H9 (cell line): ENCODE measurements at regions not wholly inside any gene's neighbourhood (a gene's known extent, or its start where the extent isn't known, plus 50 kb on each side); places are given as distances from the start of the nearest gene placed in this dataset.

Source experiments
- DNase-seq: peaks from one replicate; pipeline ENCODE4 v3.0.0-alpha.2; 2017
- H2AFZ ChIP-seq: one replicate; pipeline ENCODE4 v1.6.1; 2013; ENCODE audit warnings: mild to moderate bottlenecking, low read length, control low read depth, moderate library complexity
- H2AK5ac ChIP-seq: 2 replicates; pipeline ENCODE4 v1.6.1; 2013; ENCODE audit warnings: low read length, control low read depth, mixed read lengths; ENCODE audit not compliant: insufficient read length
- H2BK120ac ChIP-seq: one replicate; pipeline ENCODE4 v1.6.1; 2013; ENCODE audit warnings: low read depth, mild to moderate bottlenecking, low read length, control low read depth, inconsistent platforms; ENCODE audit not compliant: poor library complexity, severe bottlenecking
- H2BK12ac ChIP-seq: 2 replicates; pipeline ENCODE4 v1.6.1; 2013; ENCODE audit warnings: low read length, control low read depth, mixed read lengths, low read depth; ENCODE audit not compliant: insufficient read length
- H2BK15ac ChIP-seq: 2 replicates; pipeline ENCODE4 v1.6.1; 2013; ENCODE audit warnings: low read depth, low read length, control low read depth
- H2BK20ac ChIP-seq: one replicate; pipeline ENCODE4 v1.6.1; 2013; ENCODE audit warnings: low read depth, mild to moderate bottlenecking, low read length, control low read depth, inconsistent platforms; ENCODE audit not compliant: poor library complexity, severe bottlenecking
- H2BK5ac ChIP-seq: 2 replicates; pipeline ENCODE4 v1.6.1; 2013; ENCODE audit warnings: low read length, control low read depth, mixed read lengths; ENCODE audit not compliant: insufficient read length
- H3K14ac ChIP-seq: 2 replicates; pipeline ENCODE4 v1.6.1; 2013; ENCODE audit warnings: low read length, control low read depth; ENCODE audit not compliant: insufficient read depth
- H3K18ac ChIP-seq: 2 replicates; pipeline ENCODE4 v1.6.1; 2013; ENCODE audit warnings: low read depth, mild to moderate bottlenecking, mixed read lengths, low read length, control low read depth; ENCODE audit not compliant: insufficient read length
- H3K23ac ChIP-seq: 2 replicates; pipeline ENCODE4 v1.6.1; 2013; ENCODE audit warnings: low read length, control low read depth, mixed read lengths, low read depth; ENCODE audit not compliant: insufficient read length
- H3K23me2 ChIP-seq: 2 replicates; pipeline ENCODE4 v1.6.1; 2013; ENCODE audit warnings: low read depth, mild to moderate bottlenecking, mixed read lengths, low read length, control low read depth; ENCODE audit not compliant: insufficient read length, poor library complexity, severe bottlenecking
- H3K27ac ChIP-seq: 2 replicates; pipeline ENCODE4 v1.5.1; 2013; ENCODE audit warnings: low read length, control low read depth, mixed read lengths, low read depth; ENCODE audit not compliant: insufficient read length
- H3K27me3 ChIP-seq: 2 replicates; pipeline ENCODE4 v1.6.1; 2013; ENCODE audit warnings: low read length, control low read depth, inconsistent platforms; ENCODE audit not compliant: insufficient read depth
- H3K4ac ChIP-seq: 2 replicates; pipeline ENCODE4 v1.6.1; 2013; ENCODE audit warnings: low read depth, mild to moderate bottlenecking, control low read depth, inconsistent platforms, low read length, moderate library complexity
- H3K4me1 ChIP-seq: 2 replicates; pipeline ENCODE4 v1.6.1; 2013; ENCODE audit warnings: low read length, control low read depth, inconsistent platforms; ENCODE audit not compliant: insufficient read depth
- H3K4me2 ChIP-seq: 2 replicates; pipeline ENCODE4 v1.6.1; 2013; ENCODE audit warnings: low read length, control low read depth, mixed read lengths; ENCODE audit not compliant: insufficient read length, insufficient read depth
- H3K56ac ChIP-seq: 2 replicates; pipeline ENCODE4 v1.6.1; 2013; ENCODE audit warnings: low read depth, mild to moderate bottlenecking, mixed read lengths, low read length, control low read depth; ENCODE audit not compliant: insufficient read length
- H3K79me1 ChIP-seq: 2 replicates; pipeline ENCODE4 v1.6.1; 2013; ENCODE audit warnings: low read depth, mild to moderate bottlenecking, moderate library complexity, low read length, control low read depth, inconsistent platforms; ENCODE audit not compliant: insufficient read depth, poor library complexity, severe bottlenecking
- H3K79me2 ChIP-seq: 2 replicates; pipeline ENCODE4 v1.6.1; 2013; ENCODE audit warnings: low read length, control low read depth, inconsistent platforms; ENCODE audit not compliant: insufficient read depth
- H3K9ac ChIP-seq: 2 replicates; pipeline ENCODE4 v1.6.1; 2013; ENCODE audit warnings: low read length, control low read depth, mixed read lengths; ENCODE audit not compliant: insufficient read length; ENCODE audit errors: extremely low read depth
- H3K9me3 ChIP-seq: one replicate; pipeline ENCODE4 v1.6.1; 2013; ENCODE audit warnings: low read depth, low read length, inconsistent platforms; ENCODE audit not compliant: control insufficient read depth
- H3T11ph ChIP-seq: one replicate; pipeline ENCODE4 v1.6.1; 2013; ENCODE audit warnings: mild to moderate bottlenecking, low read length, control low read depth, inconsistent platforms
- H4K20me1 ChIP-seq: one replicate; pipeline ENCODE4 v1.6.1; 2013; ENCODE audit not compliant: control insufficient read depth, insufficient read length, insufficient read depth
- H4K5ac ChIP-seq: 2 replicates; pipeline ENCODE4 v1.6.1; 2013; ENCODE audit warnings: low read depth, mild to moderate bottlenecking, mixed read lengths, low read length, control low read depth; ENCODE audit not compliant: insufficient read length
- H4K8ac ChIP-seq: replicated peaks from 2 replicates; pipeline ENCODE4 v1.6.1; 2013; ENCODE audit warnings: low read length, control low read depth, mixed read lengths, low read depth; ENCODE audit not compliant: insufficient read length
- H4K91ac ChIP-seq: 2 replicates; pipeline ENCODE4 v1.6.1; 2013; ENCODE audit warnings: low read depth, mild to moderate bottlenecking, moderate library complexity, mixed read lengths, low read length, control low read depth; ENCODE audit not compliant: insufficient read length
- H3K27ac Mint-ChIP-seq, 3 experiments: 2 replicates in 2 of 3; 3 replicates in 1 of 3; pipeline ENCODE4 v1.8.0; 2020 to 2021; ENCODE audit warnings: mixed read lengths in 3 of 3, mild to moderate bottlenecking in 1 of 3, moderate library complexity in 1 of 3
- H3K27me3 Mint-ChIP-seq: 2 replicates; pipeline ENCODE4 v1.8.0; 2021; ENCODE audit warnings: low read depth, mild to moderate bottlenecking, moderate library complexity, mixed read lengths
- H3K36me3 Mint-ChIP-seq, 3 experiments: 2 replicates in 2 of 3; 3 replicates in 1 of 3; pipeline ENCODE4 v1.8.0; 2020 to 2021; ENCODE audit warnings: low read depth in 3 of 3, mixed read lengths in 3 of 3; ENCODE audit not compliant: insufficient read depth in 1 of 3
- H3K4me1 Mint-ChIP-seq, 2 experiments: 2 replicates each; pipeline ENCODE4 v1.8.0; 2020; ENCODE audit warnings: mixed read lengths in 2 of 2
- H3K4me3 Mint-ChIP-seq, 2 experiments: 2 replicates in 1 of 2; 3 replicates in 1 of 2; pipeline ENCODE4 v1.8.0; 2020 to 2021; ENCODE audit warnings: mild to moderate bottlenecking in 2 of 2, mixed read lengths in 2 of 2, moderate library complexity in 1 of 2
- H3K9me3 Mint-ChIP-seq, 2 experiments: 2 replicates in 1 of 2; 3 replicates in 1 of 2; pipeline ENCODE4 v1.8.0; 2020; ENCODE audit warnings: mild to moderate bottlenecking in 2 of 2, mixed read lengths in 2 of 2, moderate library complexity in 1 of 2
- WGBS: extraction: QIAGEN DNeasy Blood & Tissue Kit; methylation state at CpG from one replicate; pipeline ENCODE4 v1.1.7; 2013; ENCODE audit warnings: missing lambda C conversion rate, low lambda C conversion rate, mixed read lengths; ENCODE audit not compliant: insufficient read length; ENCODE audit errors: extremely low coverage; 5-methylcytosine and 5-hydroxymethylcytosine counted together
- TF ChIP-seq, protein P1 (sequence below): fragments of 200-600 bp; sonication (generic); conservative IDR thresholded peaks from 3 replicates; pipeline ENCODE4 v1.8.0; 2021; ENCODE audit warnings: antibody characterized with exemption, mild to moderate bottlenecking

DNA sequence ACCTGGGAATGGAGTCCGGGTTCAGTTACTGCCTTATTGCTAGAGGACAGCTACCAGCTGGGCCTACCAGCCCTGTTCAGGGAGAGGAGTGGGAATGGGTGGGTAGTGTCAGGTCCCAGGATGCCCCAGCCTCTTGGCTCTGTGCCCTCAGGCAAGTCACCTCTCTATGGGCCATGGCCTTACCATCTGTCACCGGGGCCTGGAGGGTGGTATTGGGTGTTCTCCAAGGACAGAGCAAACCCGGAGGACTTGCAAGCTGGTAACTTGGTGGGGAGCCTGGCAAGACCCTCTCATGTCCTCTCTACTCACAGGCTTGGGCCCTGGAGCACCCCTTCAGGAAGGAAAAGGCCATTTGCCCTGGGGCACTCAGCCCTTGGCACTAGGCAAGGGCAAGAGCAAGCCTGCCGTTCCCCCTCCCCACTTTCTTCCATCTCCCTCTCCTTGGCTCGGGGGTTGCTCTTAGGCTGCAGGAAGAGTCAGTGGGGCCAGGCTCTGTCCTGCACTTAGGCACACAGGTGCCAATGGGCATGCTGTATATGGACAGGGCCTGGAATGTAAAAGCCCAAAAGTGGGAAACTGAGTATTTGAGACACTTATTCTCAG lies 170.0 kb upstream of the ZNF267 start:
- Histone ChIP-seq H3K27me3 (no peaks in the 10 kb centered on the region), H2BK120ac (no peak overlapping the region), H2BK15ac (no peak overlapping the region), H3T11ph (no peak overlapping the region), H4K91ac (no peak overlapping the region), H3K9ac (no peak overlapping the region), H2AFZ (no peak overlapping the region), H3K56ac (no peak overlapping the region), H2BK5ac (no peak overlapping the region), H3K18ac (no peak overlapping the region), H3K27ac (no peak overlapping the region), H3K14ac (no peak overlapping the region), H3K4me2 (no peak overlapping the region), H4K5ac (no peak overlapping the region), H2BK20ac (no peak overlapping the region), H3K79me1 (peaks cover 3% of the 10 kb centered on the region), H4K8ac (no peak overlapping the region), H4K20me1 (no peaks in the 10 kb centered on the region), H3K79me2 (peaks cover 6% of the 10 kb centered on the region; the same call in 1 of the 2 replicates), H2AK5ac (no peak overlapping the region), H3K4me1 (no peaks in the 10 kb centered on the region), H3K23me2 (peaks cover 4% of the 10 kb centered on the region), H3K9me3 (no peaks in the 10 kb centered on the region), H2BK12ac (no peak overlapping the region), H3K4ac (no peak overlapping the region), H3K23ac (no peak overlapping the region)
- Mint-ChIP-seq H3K9me3 (no peaks in the 10 kb centered on the region; a peak in 1 of 5 replicates), H3K36me3 (peaks cover 42 to 59% (median 57%) of the 10 kb centered on the region in 3 experiments), H3K27me3 (0 out of 2 replicates have a peak, but pooled peaks cover 4% of the 10 kb centered on the region), H3K4me3 (no peak overlapping the region), H3K27ac (no peak overlapping the region), H3K4me1 (peaks cover 9% of the 10 kb centered on the region in 2 experiments)
- DNase-seq, result no peak
- no CpG with 5 or more reads among the region's 5 CpGs for WGBS
- TF ChIP-seq, protein P1, sequence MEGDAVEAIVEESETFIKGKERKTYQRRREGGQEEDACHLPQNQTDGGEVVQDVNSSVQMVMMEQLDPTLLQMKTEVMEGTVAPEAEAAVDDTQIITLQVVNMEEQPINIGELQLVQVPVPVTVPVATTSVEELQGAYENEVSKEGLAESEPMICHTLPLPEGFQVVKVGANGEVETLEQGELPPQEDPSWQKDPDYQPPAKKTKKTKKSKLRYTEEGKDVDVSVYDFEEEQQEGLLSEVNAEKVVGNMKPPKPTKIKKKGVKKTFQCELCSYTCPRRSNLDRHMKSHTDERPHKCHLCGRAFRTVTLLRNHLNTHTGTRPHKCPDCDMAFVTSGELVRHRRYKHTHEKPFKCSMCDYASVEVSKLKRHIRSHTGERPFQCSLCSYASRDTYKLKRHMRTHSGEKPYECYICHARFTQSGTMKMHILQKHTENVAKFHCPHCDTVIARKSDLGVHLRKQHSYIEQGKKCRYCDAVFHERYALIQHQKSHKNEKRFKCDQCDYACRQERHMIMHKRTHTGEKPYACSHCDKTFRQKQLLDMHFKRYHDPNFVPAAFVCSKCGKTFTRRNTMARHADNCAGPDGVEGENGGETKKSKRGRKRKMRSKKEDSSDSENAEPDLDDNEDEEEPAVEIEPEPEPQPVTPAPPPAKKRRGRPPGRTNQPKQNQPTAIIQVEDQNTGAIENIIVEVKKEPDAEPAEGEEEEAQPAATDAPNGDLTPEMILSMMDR, result no peak
